ENCODE measurements at regions not wholly inside any gene's neighbourhood (a gene's known extent, or its start where the extent isn't known, plus 50 kb on each side); places are given as distances from the start of the nearest gene placed in this dataset.

GRCh38 chr2:192585418-192585817, 390.7 kb upstream of the TMEFF2 start (continued):
- TF ChIP-seq RARB (CRISPR knock-in tag; IDR thresholded peaks at IDR 0.05) (no peak), TFCP2L1 (CRISPR knock-in tag; IDR thresholded peaks at IDR 0.05) (no peak), CBX8 (IDR thresholded peaks at IDR 0.05) (no peak)

GRCh38 chr2:192584976-192585375, 390.2 kb upstream of the TMEFF2 start:
- POLR2A ChIA-PET, result no interaction called here

GRCh38 chr2:192579965-192580700, 385.4 kb upstream of the TMEFF2 start:
- Histone ChIP-seq H3K9me3 (no peaks in the 10 kb centered on the region), H3K27ac (no peak overlapping the region), H3K4me2 (no peak overlapping the region), H3K4me3 (no peak overlapping the region), H3K4me1 (no peaks in the 10 kb centered on the region)
- ChIA-PET CTCF (no interaction called here), POLR2A (no interaction called here)
- ATAC-seq, result no peak
- no peak for DNase-seq (ENCODE audit: low read depth in 1 of 2, low spot score in 1 of 2)
- no peak for TF ChIP-seq SREBF2 (IDR thresholded peaks at IDR 0.05)
- TF ChIP-seq SMC3 (IDR thresholded peaks at IDR 0.05), result no peak
- no peak for FAIRE-seq
- WGBS (ENCODE audit: missing lambda C conversion rate), result 28% methylated on average over 2 of the region's 2 CpGs

More at GRCh38 chr2:192584976-192585375, 390.2 kb upstream of the TMEFF2 start:
- WGBS (ENCODE audit: missing lambda C conversion rate), result 72% methylated on average over 1 of the region's 1 CpG
- no peaks in the 10 kb centered on the region for H3K9me3 ChIP-seq
- no peak overlapping the region for H3K4me2 ChIP-seq
- TF ChIP-seq CEBPB (IDR thresholded peaks at IDR 0.05) (no peak), RNF2 (IDR thresholded peaks at IDR 0.05; ENCODE audit: borderline replicate concordance, low read depth) (no peak), MAFK (IDR thresholded peaks at IDR 0.05; ENCODE audit: partially characterized antibody) (no peak)
- no peak overlapping the region for H3K27ac ChIP-seq
- CTCF ChIA-PET, result no interaction called here
- no peak overlapping the region for H3K4me3 ChIP-seq
- DNase-seq (ENCODE audit: low read depth in 1 of 2, low spot score in 1 of 2) (no peak), FAIRE-seq (no peak), ATAC-seq (no peak)
- no peaks in the 10 kb centered on the region for H3K4me1 ChIP-seq

- ChIA-PET POLR2A (no interaction called here), CTCF (no interaction called here)
- DNase-seq (ENCODE audit: low read depth in 1 of 2, low spot score in 1 of 2) (no peak), ATAC-seq (no peak), FAIRE-seq (no peak)
- Histone ChIP-seq H3K4me3 (no peak overlapping the region), H3K4me1 (no peaks in the 10 kb centered on the region), H3K27ac (no peak overlapping the region), H3K9me3 (no peaks in the 10 kb centered on the region), H3K4me2 (no peak overlapping the region)
- 26% methylated on average over 2 of the region's 2 CpGs for WGBS (ENCODE audit: missing lambda C conversion rate)
- TF ChIP-seq ELK1 (IDR thresholded peaks at IDR 0.05; ENCODE audit: low read depth, low read length), result no peak
- no peak for TF ChIP-seq POLR2A (IDR thresholded peaks at IDR 0.05; ENCODE audit: low read length)
- no peak for TF ChIP-seq FOSL2 (IDR thresholded peaks at IDR 0.05)
- TF ChIP-seq FOSL2 (CRISPR knock-in tag; IDR thresholded peaks at IDR 0.05), result no peak
- peak in 1 of 2 experiments; percentile 64; a peak in 1 of 4 replicates for TF ChIP-seq CEBPB (IDR thresholded peaks at IDR 0.05)
- no peak for TF ChIP-seq ZFP36 (IDR thresholded peaks at IDR 0.05; ENCODE audit: borderline replicate concordance, partially characterized antibody)
- TF ChIP-seq RNF2 (IDR thresholded peaks at IDR 0.05; ENCODE audit: borderline replicate concordance, low read depth), result no peak
Measured at GRCh38 chr2:192578780-192579179, 384.0 kb upstream of the TMEFF2 start.

GRCh38 chr2:192577706-192578105, 383.0 kb upstream of the TMEFF2 start:
- no peak for DNase-seq (ENCODE audit: low read depth in 1 of 2, low spot score in 1 of 2)
- TF ChIP-seq ZNF302 (CRISPR knock-in tag; IDR thresholded peaks at IDR 0.05), result no peak
- no peak for FAIRE-seq
- H3K4me1 ChIP-seq, result no peaks in the 10 kb centered on the region
- no peak overlapping the region for H3K4me2 ChIP-seq
- no peak for ATAC-seq
- no peaks in the 10 kb centered on the region for H3K9me3 ChIP-seq
- no peak overlapping the region for H3K27ac ChIP-seq
- POLR2A ChIA-PET, result no interaction called here
- H3K4me3 ChIP-seq, result no peak overlapping the region
- CTCF ChIA-PET, result no interaction called here

- WGBS (ENCODE audit: missing lambda C conversion rate), result 73% methylated on average over 2 of the region's 2 CpGs
- Histone ChIP-seq H3K4me3 (no peak overlapping the region), H3K9me3 (no peaks in the 10 kb centered on the region), H3K27ac (no peak overlapping the region), H3K4me2 (no peak overlapping the region), H3K4me1 (no peaks in the 10 kb centered on the region)
- TF ChIP-seq KDM1A (IDR thresholded peaks at IDR 0.05; ENCODE audit: low read depth), result no peak
- no peak for TF ChIP-seq PBX3 (IDR thresholded peaks at IDR 0.05)
- TF ChIP-seq JUN (IDR thresholded peaks at IDR 0.05), result no peak
- no peak for TF ChIP-seq RARB (CRISPR knock-in tag; IDR thresholded peaks at IDR 0.05)
- no peak for TF ChIP-seq ZC3H11A (IDR thresholded peaks at IDR 0.05)
- TF ChIP-seq BHLHE40 (IDR thresholded peaks at IDR 0.05; ENCODE audit: low read depth, low read length), result no peak
- TF ChIP-seq HOXB5 (CRISPR knock-in tag; IDR thresholded peaks at IDR 0.05), result no peak
- no peak for TF ChIP-seq BCL3 (IDR thresholded peaks at IDR 0.05)
- no peak for TF ChIP-seq TFCP2L1 (CRISPR knock-in tag; IDR thresholded peaks at IDR 0.05)
- POLR2A ChIA-PET, result no interaction called here
- DNase-seq (ENCODE audit: low read depth in 1 of 2, low spot score in 1 of 2), result no peak
- FAIRE-seq, result no peak
- CTCF ChIA-PET, result no interaction called here
- ATAC-seq, result no peak
Measured at GRCh38 chr2:192574552-192574951, 379.8 kb upstream of the TMEFF2 start.
